Activated T-helper 1 cell treated with anti-CD3 and anti-CD28 coated beads, Interleukin-12 subunit alpha, Interleukin-12 subunit beta, Interleukin-2, Interleukin-4 antibody, amounts not matched to agents 30 ng/mL and 10 ng/mL and 1 ng/mL, durations not matched to agents 14 hours and 24 hours and 36 hours (primary cell): ENCODE measurements at regions not wholly inside any gene's neighbourhood (a gene's known extent, or its start where the extent isn't known, plus 50 kb on each side); places are given as distances from the start of the nearest gene placed in this dataset.
"Not testable (repeated sequence)": the region's sequence is repeated elsewhere in the genome, so short reads cannot be mapped to it uniquely, and the experiment has no call there.

Source experiments
- DNase-seq: peaks from one replicate; pipeline ENCODE4 v3.0.0; 2021; ENCODE audit warnings: low spot score
- H3K27ac Mint-ChIP-seq: one replicate; pipeline ENCODE4 v1.8.0; 2021; ENCODE audit warnings: mild to moderate bottlenecking, mixed read lengths
- H3K27me3 Mint-ChIP-seq: one replicate; pipeline ENCODE4 v1.8.0; 2022; ENCODE audit warnings: mild to moderate bottlenecking, moderate library complexity, mixed read lengths; ENCODE audit not compliant: insufficient read depth
- H3K36me3 Mint-ChIP-seq: one replicate; pipeline ENCODE4 v1.8.0; 2021; ENCODE audit warnings: low read depth, mixed read lengths
- H3K4me1 Mint-ChIP-seq: one replicate; pipeline ENCODE4 v1.8.0; 2021; ENCODE audit warnings: low read depth, mixed read lengths
- H3K4me3 Mint-ChIP-seq: one replicate; pipeline ENCODE4 v1.8.0; 2021; ENCODE audit warnings: mild to moderate bottlenecking, moderate library complexity, mixed read lengths
- H3K9me3 Mint-ChIP-seq: one replicate; pipeline ENCODE4 v1.8.0; 2021; ENCODE audit warnings: mixed read lengths
- intact Hi-C: fragments of 100-400 bp; cut with micrococcal nuclease; formaldehyde crosslinking; loops from one replicate; pipeline ENCODE4 v1.15.1; 2024

DNA sequence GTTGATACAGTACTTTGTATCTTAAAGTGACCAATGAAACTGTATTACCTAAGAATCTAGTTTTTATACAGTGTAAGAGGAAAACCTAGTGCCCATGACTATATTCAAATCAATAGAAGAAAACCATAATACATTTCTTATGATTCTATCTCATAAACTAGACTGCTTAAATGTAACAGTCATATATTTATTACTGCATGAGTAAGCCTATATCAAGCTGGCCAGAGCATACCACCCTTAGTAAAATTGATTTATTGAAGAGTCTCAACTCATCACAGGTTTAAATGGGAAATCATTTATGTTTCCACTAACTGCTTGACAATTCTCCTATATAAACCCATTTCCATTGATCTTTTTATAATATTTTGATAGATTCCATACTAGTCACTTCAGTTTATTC, 1059.2 kb upstream of the LRRTM1 start:
- H3K4me3 Mint-ChIP-seq, result no peak overlapping the region
- H3K27me3 Mint-ChIP-seq, result no peaks in the 10 kb centered on the region
- H3K4me1 Mint-ChIP-seq, result no peaks in the 10 kb centered on the region
- no peak overlapping the region for H3K27ac Mint-ChIP-seq
- H3K9me3 Mint-ChIP-seq, result peaks cover 16% of the 10 kb centered on the region
- no peak for DNase-seq
- intact Hi-C loops, result no loop called here
- H3K36me3 Mint-ChIP-seq, result no peaks in the 10 kb centered on the region

- intact Hi-C loops, result not testable (repeated sequence)
Measured at GRCh38 chr2:81362468-81362867, 1057.9 kb upstream of the LRRTM1 start.

DNA sequence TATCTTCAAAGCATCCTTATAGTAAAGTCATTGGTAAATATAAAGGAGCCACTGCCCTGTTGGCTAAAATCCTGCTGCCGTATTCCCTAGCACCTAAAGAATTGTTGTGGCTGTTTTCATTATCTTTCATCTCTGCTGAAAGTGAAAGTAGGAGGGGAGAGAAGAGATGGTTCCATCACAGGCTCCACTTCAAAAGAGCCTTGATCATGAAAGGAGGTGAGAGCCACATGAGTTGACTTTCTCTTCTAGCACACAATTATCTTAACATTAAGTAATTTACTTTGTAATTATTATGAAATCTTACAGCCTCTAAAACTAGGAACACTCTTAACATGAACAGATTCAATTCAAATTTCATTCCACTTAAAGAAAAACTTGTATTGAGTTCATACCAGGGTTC, 1050.9 kb upstream of the LRRTM1 start:
- H3K4me3 Mint-ChIP-seq, result no peak overlapping the region
- intact Hi-C loops, result no loop called here

More at GRCh38 chr2:81362468-81362867, 1057.9 kb upstream of the LRRTM1 start:
- not testable (repeated sequence) for H3K27ac Mint-ChIP-seq, H3K4me3 Mint-ChIP-seq, DNase-seq, H3K4me1 Mint-ChIP-seq, H3K27me3 Mint-ChIP-seq, H3K36me3 Mint-ChIP-seq
- peaks cover 16% of the 10 kb centered on the region for H3K9me3 Mint-ChIP-seq

GRCh38 chr2:81334046-81334445, 1029.5 kb upstream of the LRRTM1 start:
- DNase-seq, result no peak
- H3K4me3 Mint-ChIP-seq, result no peak overlapping the region
- peaks cover 7% of the 10 kb centered on the region for H3K9me3 Mint-ChIP-seq
- intact Hi-C loops, result no loop called here
- H3K36me3 Mint-ChIP-seq, result no peaks in the 10 kb centered on the region
- H3K27me3 Mint-ChIP-seq, result no peaks in the 10 kb centered on the region
- no peak overlapping the region for H3K27ac Mint-ChIP-seq
- H3K4me1 Mint-ChIP-seq, result no peaks in the 10 kb centered on the region

More for the DNA sequence above, 1050.9 kb upstream of the LRRTM1 start:
- Mint-ChIP-seq H3K36me3 (no peaks in the 10 kb centered on the region), H3K4me1 (no peaks in the 10 kb centered on the region), H3K9me3 (peaks cover 12% of the 10 kb centered on the region), H3K27ac (no peak overlapping the region), H3K27me3 (no peaks in the 10 kb centered on the region)
- no peak for DNase-seq

GRCh38 chr2:81328968-81329367, 1024.4 kb upstream of the LRRTM1 start:
- Mint-ChIP-seq H3K9me3 (peaks cover 8% of the 10 kb centered on the region), H3K4me1 (no peaks in the 10 kb centered on the region), H3K27ac (no peak overlapping the region), H3K36me3 (no peaks in the 10 kb centered on the region), H3K4me3 (no peak overlapping the region), H3K27me3 (no peaks in the 10 kb centered on the region)
- DNase-seq, result no peak
- intact Hi-C loops, result no loop called here

GRCh38 chr2:81327911-81328310, 1023.4 kb upstream of the LRRTM1 start:
- H3K27ac Mint-ChIP-seq, result no peak overlapping the region
- DNase-seq, result no peak
- H3K27me3 Mint-ChIP-seq, result no peaks in the 10 kb centered on the region
- intact Hi-C loops, result no loop called here
- no peak overlapping the region for H3K4me3 Mint-ChIP-seq
- no peaks in the 10 kb centered on the region for H3K4me1 Mint-ChIP-seq
- no peaks in the 10 kb centered on the region for H3K36me3 Mint-ChIP-seq
- peaks cover 16% of the 10 kb centered on the region for H3K9me3 Mint-ChIP-seq

DNA sequence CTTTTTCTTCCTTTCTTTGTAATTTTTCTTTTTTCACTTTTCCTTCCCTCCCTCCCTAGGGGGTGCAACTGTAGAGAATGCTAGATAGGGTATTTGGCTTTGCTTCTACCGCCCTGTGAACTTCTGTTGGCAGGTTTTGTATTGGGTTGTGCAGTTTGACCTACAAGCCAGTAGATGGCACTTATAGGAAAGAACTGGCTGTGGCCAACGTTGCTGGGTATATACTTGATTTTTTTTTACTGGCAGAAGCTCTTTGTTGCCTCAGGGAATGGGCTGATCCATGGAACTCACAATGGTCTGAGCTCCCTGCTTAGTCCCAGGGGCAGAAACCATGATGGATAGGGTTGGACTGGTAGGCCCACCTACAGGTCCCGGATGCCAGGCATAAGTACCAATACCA, 1019.5 kb upstream of the LRRTM1 start:
- no peak overlapping the region for H3K4me3 Mint-ChIP-seq
- H3K36me3 Mint-ChIP-seq, result no peaks in the 10 kb centered on the region
- no peak overlapping the region for H3K27ac Mint-ChIP-seq
- intact Hi-C loops, result no loop called here
- no peak for DNase-seq
- H3K27me3 Mint-ChIP-seq, result no peaks in the 10 kb centered on the region
- no peaks in the 10 kb centered on the region for H3K4me1 Mint-ChIP-seq
- H3K9me3 Mint-ChIP-seq, result peaks cover 16% of the 10 kb centered on the region

- H3K4me3 Mint-ChIP-seq, result no peak overlapping the region
- intact Hi-C loops, result no loop called here
- no peaks in the 10 kb centered on the region for H3K4me1 Mint-ChIP-seq
- no peaks in the 10 kb centered on the region for H3K27me3 Mint-ChIP-seq
- no peak overlapping the region for H3K27ac Mint-ChIP-seq
- H3K36me3 Mint-ChIP-seq, result no peaks in the 10 kb centered on the region
- H3K9me3 Mint-ChIP-seq, result peaks cover 34% of the 10 kb centered on the region
- no peak for DNase-seq
Measured at GRCh38 chr2:81304154-81304830, 999.7 kb upstream of the LRRTM1 start.

DNA sequence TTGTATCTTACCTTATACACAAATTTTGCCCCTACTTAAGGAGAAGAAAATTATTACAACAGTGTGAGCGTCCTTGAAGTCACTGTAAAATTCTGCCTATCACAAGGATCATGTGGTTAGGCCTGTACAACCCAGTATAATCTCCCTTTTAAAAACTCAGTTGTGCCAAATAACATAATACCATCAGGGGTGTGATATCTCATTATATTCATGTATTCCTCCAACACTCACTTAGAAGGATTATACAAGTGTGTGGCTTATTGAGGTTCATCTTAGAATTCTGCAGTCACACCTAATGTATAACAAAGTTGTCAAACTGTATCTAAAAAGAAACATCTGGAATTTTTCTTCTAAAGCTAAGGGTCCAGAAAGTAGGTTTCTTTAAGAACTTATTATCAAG, 998.8 kb upstream of the LRRTM1 start:
- H3K36me3 Mint-ChIP-seq, result no peaks in the 10 kb centered on the region
- DNase-seq, result no peak
- no peaks in the 10 kb centered on the region for H3K27me3 Mint-ChIP-seq
- no peaks in the 10 kb centered on the region for H3K4me1 Mint-ChIP-seq
- intact Hi-C loops, result no loop called here
- H3K9me3 Mint-ChIP-seq, result peaks cover 27% of the 10 kb centered on the region
- H3K4me3 Mint-ChIP-seq, result no peak overlapping the region
- no peak overlapping the region for H3K27ac Mint-ChIP-seq

GRCh38 chr2:81299841-81300240, 995.3 kb upstream of the LRRTM1 start:
- intact Hi-C loops, result no loop called here
- no peaks in the 10 kb centered on the region for H3K36me3 Mint-ChIP-seq

GRCh38 chr2:81290846-81291245, 986.3 kb upstream of the LRRTM1 start:
- Mint-ChIP-seq H3K9me3 (peaks cover 13% of the 10 kb centered on the region), H3K36me3 (no peaks in the 10 kb centered on the region), H3K27ac (no peak overlapping the region)

More at GRCh38 chr2:81299841-81300240, 995.3 kb upstream of the LRRTM1 start:
- Mint-ChIP-seq H3K4me1 (no peaks in the 10 kb centered on the region), H3K27me3 (no peaks in the 10 kb centered on the region), H3K4me3 (no peak overlapping the region), H3K9me3 (peaks cover 23% of the 10 kb centered on the region), H3K27ac (no peak overlapping the region)
- no peak for DNase-seq

GRCh38 chr2:81283081-81283480, 978.5 kb upstream of the LRRTM1 start:
- intact Hi-C loops, result no loop called here
- H3K4me1 Mint-ChIP-seq, result no peaks in the 10 kb centered on the region
- no peak overlapping the region for H3K4me3 Mint-ChIP-seq
- no peak overlapping the region for H3K27ac Mint-ChIP-seq
- no peak for DNase-seq
- peaks cover 14% of the 10 kb centered on the region for H3K9me3 Mint-ChIP-seq
- H3K36me3 Mint-ChIP-seq, result no peaks in the 10 kb centered on the region
- no peaks in the 10 kb centered on the region for H3K27me3 Mint-ChIP-seq

More at GRCh38 chr2:81290846-81291245, 986.3 kb upstream of the LRRTM1 start:
- Mint-ChIP-seq H3K4me1 (no peaks in the 10 kb centered on the region), H3K4me3 (no peak overlapping the region), H3K27me3 (no peaks in the 10 kb centered on the region)
- DNase-seq, result no peak
- intact Hi-C loops, result no loop called here

GRCh38 chr2:81282151-81282769, 977.7 kb upstream of the LRRTM1 start:
- no peaks in the 10 kb centered on the region for H3K4me1 Mint-ChIP-seq
- H3K27ac Mint-ChIP-seq, result no peak overlapping the region
- intact Hi-C loops, result no loop called here
- H3K27me3 Mint-ChIP-seq, result no peaks in the 10 kb centered on the region
- H3K36me3 Mint-ChIP-seq, result no peaks in the 10 kb centered on the region
- H3K9me3 Mint-ChIP-seq, result peaks cover 11% of the 10 kb centered on the region
- DNase-seq, result no peak
- no peak overlapping the region for H3K4me3 Mint-ChIP-seq
